Spinal cord (tissue), 9 donors: ENCODE measurements at regions not wholly inside any gene's neighbourhood (a gene's known extent, or its start where the extent isn't known, plus 50 kb on each side); places are given as distances from the start of the nearest gene placed in this dataset.

ENCODE experiments used
- DNase-seq, 6 donors: peaks; one replicate each; pipeline versions ENCODE4 v3.0.0 to v3.0.0-alpha.2; 2013 to 2015; ENCODE audit warnings: low spot score in 6 of 6, low read depth in 4 of 6
- H3K27ac ChIP-seq: one replicate; pipeline ENCODE4 v1.5.1; 2013; ENCODE audit warnings: low read depth, low read length, control low read depth
- H3K27me3 ChIP-seq: one replicate; pipeline ENCODE4 v1.6.1; 2013; ENCODE audit warnings: low read length; ENCODE audit not compliant: control insufficient read depth, insufficient read depth
- H3K36me3 ChIP-seq: one replicate; pipeline ENCODE4 v1.6.1; 2013; ENCODE audit warnings: low read length; ENCODE audit not compliant: control insufficient read depth, insufficient read depth
- H3K4me1 ChIP-seq: one replicate; pipeline ENCODE4 v1.6.1; 2013; ENCODE audit warnings: low read length; ENCODE audit not compliant: control insufficient read depth, insufficient read depth
- H3K4me3 ChIP-seq: one replicate; pipeline ENCODE4 v1.5.1; 2013; ENCODE audit warnings: low read depth, low read length, control low read depth
- H3K9me3 ChIP-seq: one replicate; pipeline ENCODE4 v1.6.1; 2013; ENCODE audit warnings: low read length; ENCODE audit not compliant: control insufficient read depth, insufficient read depth
- WGBS: methylation state at CpG from one replicate; pipeline ENCODE4 v1.1.5; 2013; ENCODE audit warnings: missing lambda C conversion rate; ENCODE audit not compliant: insufficient coverage; 5-methylcytosine and 5-hydroxymethylcytosine counted together
- donor health status: healthy.

DNA sequence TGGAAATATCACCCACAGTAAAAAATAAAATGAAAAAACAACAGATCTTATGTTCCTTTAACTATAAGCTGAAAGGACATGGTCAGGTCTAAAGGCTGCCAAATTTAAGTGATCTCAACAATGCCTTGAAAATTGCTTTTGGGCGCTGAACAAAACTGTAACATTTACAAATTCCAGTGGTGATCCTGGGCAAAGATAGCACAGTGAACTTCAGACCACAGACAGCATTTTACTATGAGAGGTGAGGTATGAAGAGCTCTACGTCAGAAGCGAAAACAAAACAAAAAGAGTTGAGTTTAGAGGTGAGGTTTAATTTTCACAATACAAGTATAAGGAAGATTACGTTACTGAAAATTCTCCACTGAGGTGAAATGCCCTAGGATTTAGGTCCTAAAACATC, 165.8 kb upstream of the STK32A start:
- no peaks in the 10 kb centered on the region for H3K36me3 ChIP-seq
- WGBS = 100% methylated on average over 1 of the region's 4 CpGs
- no peaks in the 10 kb centered on the region for H3K27me3 ChIP-seq
- no peaks in the 10 kb centered on the region for H3K9me3 ChIP-seq
- H3K4me1 ChIP-seq = no peaks in the 10 kb centered on the region
- H3K27ac ChIP-seq = no peak overlapping the region
- no peak overlapping the region for H3K4me3 ChIP-seq
- no peak for DNase-seq

DNA sequence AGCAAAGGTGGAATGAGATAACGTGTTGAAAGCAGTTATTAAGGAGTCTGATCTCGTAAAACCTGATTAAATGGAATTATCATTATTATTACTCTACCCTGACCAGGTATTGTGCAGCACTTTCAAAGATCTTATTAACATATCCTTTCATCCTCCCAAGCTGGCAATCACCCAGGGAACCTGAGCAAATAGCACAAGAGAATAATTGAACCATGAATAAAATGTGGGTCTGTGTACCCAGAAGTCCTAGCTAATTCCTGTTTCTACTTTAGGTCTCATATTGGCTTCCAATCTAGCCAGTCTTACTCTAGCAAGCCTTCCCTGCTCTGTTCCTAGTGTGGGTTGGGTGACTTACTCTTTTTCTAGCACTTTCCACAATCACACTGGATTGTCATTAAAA, 162.2 kb upstream of the STK32A start:
- no peak overlapping the region for H3K27ac ChIP-seq
- no CpG with 5 or more reads among the region's 2 CpGs for WGBS
- no peak overlapping the region for H3K4me3 ChIP-seq
- no peaks in the 10 kb centered on the region for H3K27me3 ChIP-seq
- DNase-seq = peak in 2 of 6 donors; percentile 26 to 40
- no peaks in the 10 kb centered on the region for H3K36me3 ChIP-seq
- H3K4me1 ChIP-seq = no peaks in the 10 kb centered on the region
- H3K9me3 ChIP-seq = no peaks in the 10 kb centered on the region

GRCh38 chr5:147073098-147073497, 161.7 kb upstream of the STK32A start:
- no peak for DNase-seq
- H3K36me3 ChIP-seq = no peaks in the 10 kb centered on the region
- WGBS = 100% methylated on average over 1 of the region's 3 CpGs
- H3K27me3 ChIP-seq = no peaks in the 10 kb centered on the region
- no peak overlapping the region for H3K4me3 ChIP-seq
- H3K4me1 ChIP-seq = no peaks in the 10 kb centered on the region
- no peak overlapping the region for H3K27ac ChIP-seq
- H3K9me3 ChIP-seq = no peaks in the 10 kb centered on the region

DNA sequence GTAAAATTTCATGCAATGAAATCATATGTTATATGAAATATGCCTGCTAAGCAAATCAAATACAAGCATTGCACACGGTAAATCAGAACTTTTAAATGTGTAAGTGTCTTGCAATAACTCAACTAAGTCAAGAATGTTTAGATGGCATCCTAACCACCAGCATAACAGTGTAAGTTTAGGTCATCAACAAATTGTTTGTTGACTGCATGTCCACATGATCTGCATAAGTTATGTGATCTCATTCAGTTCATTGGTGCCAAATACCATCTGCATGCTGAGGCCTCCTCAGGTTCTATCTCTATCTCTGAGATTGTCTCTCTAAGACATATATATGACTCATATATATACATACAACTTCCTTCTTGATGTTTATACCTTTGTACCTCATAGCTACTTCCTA, 159.6 kb upstream of the STK32A start:
- Histone ChIP-seq H3K4me1 (no peaks in the 10 kb centered on the region), H3K9me3 (no peaks in the 10 kb centered on the region), H3K27ac (no peak overlapping the region), H3K4me3 (no peak overlapping the region), H3K27me3 (no peaks in the 10 kb centered on the region), H3K36me3 (no peaks in the 10 kb centered on the region)
- WGBS = no CpG with 5 or more reads among the region's 1 CpG
- no peak for DNase-seq

- H3K27ac ChIP-seq = peak overlapping the region; percentile 90
- no peaks in the 10 kb centered on the region for H3K9me3 ChIP-seq
- no CpG with 5 or more reads among the region's 3 CpGs for WGBS
- H3K4me3 ChIP-seq = peak overlapping the region; percentile 40
- peaks cover 14% of the 10 kb centered on the region for H3K4me1 ChIP-seq
- H3K27me3 ChIP-seq = no peaks in the 10 kb centered on the region
- peak in 1 of 6 donors; percentile 62 for DNase-seq
- H3K36me3 ChIP-seq = no peaks in the 10 kb centered on the region
These were observed 154.4 kb upstream of the STK32A start for GRCh38 chr5:147080391-147080790.

DNA sequence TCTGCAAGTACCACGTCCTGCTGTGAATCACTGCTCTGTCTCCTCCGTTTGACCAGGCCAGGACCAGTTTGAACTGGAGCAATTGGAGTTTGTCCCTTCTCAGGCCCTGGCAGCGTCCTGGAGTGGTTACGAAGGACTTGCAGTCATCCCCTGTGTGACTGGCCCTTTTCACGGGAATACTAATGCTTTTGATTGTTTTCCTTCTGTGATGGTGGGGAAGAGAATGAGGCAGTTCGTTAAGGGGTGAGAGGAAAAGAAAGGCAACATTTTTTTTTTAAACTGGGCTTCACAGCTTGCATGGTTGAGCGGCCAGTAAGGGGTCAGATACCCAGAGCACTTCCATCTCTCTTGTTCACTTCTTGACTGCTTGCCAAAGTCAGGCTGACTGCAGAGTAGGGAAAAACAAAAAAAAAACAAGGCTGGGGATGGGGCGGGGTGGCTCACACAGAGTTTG, 153.5 kb upstream of the STK32A start:
- H3K4me1 ChIP-seq = peaks cover 14% of the 10 kb centered on the region
- DNase-seq = peak in 5 of 6 donors; percentile 35 to 89 (median 69)
- no peaks in the 10 kb centered on the region for H3K9me3 ChIP-seq
- H3K36me3 ChIP-seq = no peaks in the 10 kb centered on the region
- 16% methylated on average over 7 of the region's 8 CpGs for WGBS
- H3K27me3 ChIP-seq = no peaks in the 10 kb centered on the region
- H3K4me3 ChIP-seq = peak overlapping the region; percentile 40
- peak overlapping the region; percentile 90 for H3K27ac ChIP-seq

DNA sequence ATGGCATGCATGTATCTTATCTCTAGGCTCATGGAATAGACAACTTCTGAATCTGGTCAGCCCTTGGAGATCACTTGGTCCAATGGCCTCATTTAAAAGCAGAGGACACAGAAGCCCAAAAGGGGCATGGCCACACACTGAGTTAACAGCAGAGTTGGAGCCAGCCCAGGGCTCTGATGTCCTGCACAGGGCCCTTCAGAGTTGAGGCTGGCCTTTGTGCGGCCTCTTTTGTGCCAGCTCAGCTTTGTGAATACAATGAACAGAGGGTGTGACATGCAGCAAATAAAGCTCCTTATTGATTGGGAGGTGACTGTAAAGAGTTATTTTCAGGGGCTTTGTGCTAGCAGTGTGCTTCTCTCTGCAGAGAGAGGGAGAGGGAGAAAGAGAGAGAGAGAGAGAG, 150.1 kb upstream of the STK32A start:
- Histone ChIP-seq H3K36me3 (no peaks in the 10 kb centered on the region), H3K4me3 (no peak overlapping the region), H3K27ac (peak overlapping the region; percentile 73), H3K27me3 (no peaks in the 10 kb centered on the region), H3K4me1 (peaks cover 14% of the 10 kb centered on the region), H3K9me3 (no peaks in the 10 kb centered on the region)
- peak in 4 of 6 donors; percentile 33 to 82 (median 58) for DNase-seq
- 18% methylated on average over 1 of the region's 1 CpG for WGBS

DNA sequence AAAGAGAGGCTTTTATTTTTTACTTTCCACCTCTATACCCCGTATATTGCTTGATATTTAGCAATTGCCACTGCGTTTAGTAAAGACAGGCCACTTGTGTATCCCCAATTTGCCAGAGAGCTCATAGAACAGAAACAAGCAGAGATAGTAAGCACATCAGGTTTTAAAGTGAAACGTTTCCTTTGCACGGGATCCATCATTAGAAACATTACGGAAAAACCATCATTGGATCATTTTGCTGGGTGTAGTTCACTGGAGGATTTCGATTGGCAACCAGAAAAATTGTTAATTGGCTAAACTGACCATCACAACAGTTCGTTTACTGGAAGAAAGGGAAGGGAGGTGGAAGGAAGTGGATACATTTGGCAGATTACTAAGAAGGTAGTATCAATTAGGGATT, 149.4 kb upstream of the STK32A start:
- Histone ChIP-seq H3K4me3 (no peak overlapping the region), H3K4me1 (peaks cover 14% of the 10 kb centered on the region), H3K27ac (peak overlapping the region; percentile 73), H3K27me3 (no peaks in the 10 kb centered on the region), H3K36me3 (no peaks in the 10 kb centered on the region), H3K9me3 (no peaks in the 10 kb centered on the region)
- whole genome bisulfite sequencing = 54% methylated on average over 3 of the region's 7 CpGs
- no peak for DNase-seq

GRCh38 chr5:147092044-147092443, 142.8 kb upstream of the STK32A start:
- Histone ChIP-seq H3K27me3 (no peaks in the 10 kb centered on the region), H3K4me3 (no peak overlapping the region), H3K27ac (no peak overlapping the region), H3K36me3 (no peaks in the 10 kb centered on the region), H3K4me1 (no peaks in the 10 kb centered on the region), H3K9me3 (no peaks in the 10 kb centered on the region)
- no CpG with 5 or more reads among the region's 2 CpGs for WGBS
- no peak for DNase-seq

DNA sequence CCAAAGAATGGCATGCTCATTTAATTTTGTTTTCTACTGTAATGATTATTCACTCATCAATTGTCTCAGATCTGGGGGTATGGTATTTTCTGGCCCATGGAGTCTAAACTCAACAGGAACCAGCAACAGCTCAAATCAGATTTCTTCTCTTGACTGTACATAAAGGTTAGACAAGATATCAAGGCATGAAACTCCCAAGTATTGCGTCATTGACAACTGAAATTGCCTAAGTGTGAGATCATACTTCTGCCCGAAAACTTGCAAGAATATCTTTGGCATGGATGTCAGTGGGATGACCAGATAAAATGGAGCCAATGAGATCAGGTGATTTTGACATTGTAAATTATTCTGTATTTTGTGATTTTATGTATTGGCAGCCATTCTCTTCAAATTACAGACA, 141.7 kb upstream of the STK32A start:
- WGBS = 88% methylated on average over 1 of the region's 2 CpGs
- no peak for DNase-seq
- H3K27ac ChIP-seq = no peak overlapping the region
- H3K9me3 ChIP-seq = no peaks in the 10 kb centered on the region
- no peaks in the 10 kb centered on the region for H3K36me3 ChIP-seq
- H3K4me3 ChIP-seq = no peak overlapping the region
- no peaks in the 10 kb centered on the region for H3K27me3 ChIP-seq
- H3K4me1 ChIP-seq = no peaks in the 10 kb centered on the region
